HFFc6 (cell line): ENCODE measurements at regions not wholly inside any gene's neighbourhood (a gene's known extent, or its start where the extent isn't known, plus 50 kb on each side); places are given as distances from the start of the nearest gene placed in this dataset.

ENCODE experiments used
- DNase-seq: peaks from one replicate; pipeline ENCODE4 v3.0.0-alpha.2; 2018
- H3K27ac Mint-ChIP-seq: 2 replicates; pipeline ENCODE4 v1.8.0; 2020; ENCODE audit warnings: mild to moderate bottlenecking, mixed read lengths
- H3K27me3 Mint-ChIP-seq: 2 replicates; pipeline ENCODE4 v1.8.0; 2021; ENCODE audit warnings: mild to moderate bottlenecking, moderate library complexity, mixed read lengths; ENCODE audit not compliant: insufficient read depth
- H3K36me3 Mint-ChIP-seq: 2 replicates; pipeline ENCODE4 v1.8.0; 2021; ENCODE audit warnings: low read depth, mixed read lengths
- H3K4me1 Mint-ChIP-seq: 2 replicates; pipeline ENCODE4 v1.8.0; 2020; ENCODE audit warnings: low read depth, mixed read lengths
- H3K4me3 Mint-ChIP-seq: 2 replicates; pipeline ENCODE4 v1.8.0; 2020; ENCODE audit warnings: mild to moderate bottlenecking, moderate library complexity, mixed read lengths
- H3K9me3 Mint-ChIP-seq: 2 replicates; pipeline ENCODE4 v1.8.0; 2020; ENCODE audit warnings: mild to moderate bottlenecking, mixed read lengths
- CTCF ChIP-seq: fragments of 200-600 bp; sonication (generic); IDR thresholded peaks from 2 replicates; pipeline ENCODE4 v1.5.0; 2021; ENCODE audit warnings: antibody characterized with exemption, mild to moderate bottlenecking

- Mint-ChIP-seq H3K36me3 (no peaks in the 10 kb centered on the region), H3K27me3 (no peaks in the 10 kb centered on the region; the same call in none of the 2 replicates), H3K27ac (no peak overlapping the region), H3K4me3 (no peak overlapping the region), H3K4me1 (no peaks in the 10 kb centered on the region), H3K9me3 (no peaks in the 10 kb centered on the region)
- no peak for TF ChIP-seq CTCF
- DNase-seq = no peak
These were observed 532.6 kb downstream of the CSNK1G3 start for GRCh38 chr5:124044613-124045012.

GRCh38 chr5:124043456-124043855 lies 531.5 kb downstream of the CSNK1G3 start:
- no peaks in the 10 kb centered on the region; the same call in none of the 2 replicates for H3K27me3 Mint-ChIP-seq
- no peak for TF ChIP-seq CTCF
- no peaks in the 10 kb centered on the region for H3K4me1 Mint-ChIP-seq
- no peaks in the 10 kb centered on the region for H3K36me3 Mint-ChIP-seq
- no peak for DNase-seq
- no peaks in the 10 kb centered on the region for H3K9me3 Mint-ChIP-seq
- H3K4me3 Mint-ChIP-seq = no peak overlapping the region
- H3K27ac Mint-ChIP-seq = no peak overlapping the region

GRCh38 chr5:124040799-124041198 lies 528.8 kb downstream of the CSNK1G3 start:
- no peaks in the 10 kb centered on the region for H3K36me3 Mint-ChIP-seq
- H3K27me3 Mint-ChIP-seq = no peaks in the 10 kb centered on the region; the same call in none of the 2 replicates
- H3K4me3 Mint-ChIP-seq = no peak overlapping the region
- H3K9me3 Mint-ChIP-seq = no peaks in the 10 kb centered on the region
- no peak for TF ChIP-seq CTCF
- no peak overlapping the region for H3K27ac Mint-ChIP-seq
- no peak for DNase-seq
- H3K4me1 Mint-ChIP-seq = no peaks in the 10 kb centered on the region

GRCh38 chr5:124039410-124039809 lies 527.4 kb downstream of the CSNK1G3 start:
- H3K4me1 Mint-ChIP-seq = no peaks in the 10 kb centered on the region
- TF ChIP-seq CTCF = no peak
- no peak overlapping the region for H3K27ac Mint-ChIP-seq
- no peaks in the 10 kb centered on the region for H3K9me3 Mint-ChIP-seq
- H3K27me3 Mint-ChIP-seq = no peaks in the 10 kb centered on the region; the same call in 1 of the 2 replicates
- H3K4me3 Mint-ChIP-seq = no peak overlapping the region
- no peaks in the 10 kb centered on the region for H3K36me3 Mint-ChIP-seq
- DNase-seq = no peak

- Mint-ChIP-seq H3K4me3 (no peak overlapping the region), H3K4me1 (no peaks in the 10 kb centered on the region), H3K27me3 (no peaks in the 10 kb centered on the region), H3K9me3 (no peaks in the 10 kb centered on the region), H3K36me3 (no peaks in the 10 kb centered on the region), H3K27ac (no peak overlapping the region)
- no peak for DNase-seq
- no peak for TF ChIP-seq CTCF
These were observed 524.8 kb downstream of the CSNK1G3 start for GRCh38 chr5:124036786-124037185.

GRCh38 chr5:124034963-124035362 lies 523.0 kb downstream of the CSNK1G3 start:
- H3K4me3 Mint-ChIP-seq = no peak overlapping the region
- no peaks in the 10 kb centered on the region for H3K9me3 Mint-ChIP-seq
- no peak for TF ChIP-seq CTCF
- DNase-seq = no peak
- no peaks in the 10 kb centered on the region for H3K36me3 Mint-ChIP-seq
- no peaks in the 10 kb centered on the region for H3K4me1 Mint-ChIP-seq
- no peak overlapping the region for H3K27ac Mint-ChIP-seq
- H3K27me3 Mint-ChIP-seq = no peaks in the 10 kb centered on the region
